ENCODE measurements at regions not wholly inside any gene's neighbourhood (a gene's known extent, or its start where the extent isn't known, plus 50 kb on each side); places are given as distances from the start of the nearest gene placed in this dataset.

DNA sequence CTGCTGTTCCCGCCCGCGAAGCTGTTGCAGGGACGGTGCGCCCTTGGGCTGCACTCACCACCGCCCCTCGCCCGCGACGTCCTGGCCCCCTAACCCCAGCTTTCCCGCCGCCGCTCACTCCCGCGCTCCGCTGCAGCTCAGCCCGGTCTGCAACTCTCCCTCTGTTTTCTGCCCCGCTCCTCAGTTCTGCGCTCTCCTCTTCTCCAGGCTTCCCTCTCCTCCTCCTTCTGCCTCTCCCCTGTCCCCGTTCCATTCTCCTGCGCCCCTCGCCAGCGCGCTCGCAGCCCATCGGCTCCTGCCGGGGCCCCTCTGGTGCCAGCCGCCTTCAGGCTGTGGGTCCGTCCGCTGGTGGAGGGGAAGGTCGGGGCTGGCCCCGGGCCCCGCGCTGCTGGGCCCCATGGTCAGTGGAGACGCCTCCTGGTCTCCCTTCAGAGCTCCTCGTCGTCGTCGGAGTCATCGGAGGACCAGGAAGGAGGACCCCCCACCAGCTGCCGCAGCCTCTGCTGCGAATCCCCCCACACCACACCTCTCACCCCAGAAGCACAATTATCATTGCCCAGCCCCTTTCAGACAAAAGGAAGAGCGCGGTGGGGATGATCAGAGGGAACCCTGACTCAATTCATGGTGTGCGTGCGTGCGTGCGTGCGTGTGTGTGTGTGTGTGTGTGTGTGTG is 223.2 kb upstream of the FOXF1 start:
- no peak for DNase-seq

DNA sequence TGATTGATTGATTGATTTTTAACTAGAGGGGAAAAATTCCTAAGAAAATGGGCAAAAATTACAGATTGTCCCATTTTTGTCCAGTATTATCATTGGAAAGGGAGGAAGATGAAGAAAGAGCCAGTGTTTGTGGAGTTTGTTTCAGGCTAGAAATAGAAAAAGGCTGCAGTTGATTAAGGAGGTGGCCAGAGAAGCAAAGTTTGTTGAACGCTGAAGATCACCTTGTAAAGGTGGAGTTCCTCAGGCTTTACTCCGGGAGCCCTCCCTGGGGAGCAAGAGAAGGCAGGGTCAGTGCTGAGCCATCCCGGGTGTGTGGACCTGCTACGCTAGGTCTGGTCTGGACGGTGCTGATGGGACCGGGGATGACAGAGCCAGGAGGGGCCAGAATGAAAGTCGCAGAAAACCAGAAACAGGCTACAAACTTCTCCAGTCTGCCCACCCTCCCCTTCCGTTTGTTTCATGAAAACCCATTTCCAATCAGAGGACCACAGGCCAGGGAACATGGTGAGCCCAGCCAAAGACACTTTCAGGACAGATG is 222.6 kb upstream of the FOXF1 start:
- no peak for DNase-seq

DNA sequence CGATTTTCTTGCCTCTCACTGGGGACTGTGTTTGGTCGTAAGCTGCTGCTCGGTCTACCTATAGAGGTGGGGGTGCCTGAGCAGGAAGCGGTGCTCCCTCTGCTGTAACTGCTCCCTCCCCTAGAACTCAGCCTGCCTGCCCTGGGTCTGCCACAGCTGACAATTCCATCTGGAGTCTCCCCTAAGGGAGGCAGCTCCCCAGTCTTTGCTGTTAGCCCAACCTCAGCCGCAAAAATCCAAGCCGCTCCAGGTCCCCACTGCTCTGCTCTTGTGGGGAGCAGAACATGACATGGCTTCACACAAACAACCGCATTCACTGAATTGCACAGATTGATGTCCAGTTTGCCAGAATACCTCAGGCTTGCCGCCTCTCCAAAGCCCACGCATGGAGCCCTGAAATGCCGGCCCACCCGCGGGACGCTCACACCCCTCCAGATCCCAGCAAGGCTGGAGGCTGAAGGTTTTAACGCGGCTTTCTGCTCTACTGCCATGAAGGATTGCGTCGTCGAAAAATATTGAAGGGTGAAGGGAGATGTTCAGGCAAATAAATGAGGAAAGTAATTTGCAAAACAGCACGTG is 221.5 kb upstream of the FOXF1 start:
- no peak for DNase-seq

DNA sequence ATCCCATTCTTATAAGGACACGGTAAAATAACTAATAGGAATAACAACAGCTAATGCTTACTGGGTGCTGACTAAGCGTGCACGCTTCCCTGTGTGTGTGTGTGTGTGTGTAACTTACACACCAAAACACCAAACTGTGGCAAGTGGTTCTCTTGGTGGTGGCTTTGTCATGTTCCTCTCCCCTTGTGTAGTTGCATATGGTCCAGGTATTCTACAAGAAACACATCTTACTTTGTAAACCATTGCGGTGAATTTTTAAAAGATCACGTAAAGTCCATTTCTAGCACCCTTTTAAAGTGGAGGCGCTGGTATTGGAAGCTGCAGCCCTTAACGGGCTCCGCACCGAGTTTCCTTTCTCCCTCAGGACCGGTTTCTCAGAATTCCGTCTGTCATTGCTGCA is 221.0 kb upstream of the FOXF1 start:
- DNase-seq, result no peak

DNA sequence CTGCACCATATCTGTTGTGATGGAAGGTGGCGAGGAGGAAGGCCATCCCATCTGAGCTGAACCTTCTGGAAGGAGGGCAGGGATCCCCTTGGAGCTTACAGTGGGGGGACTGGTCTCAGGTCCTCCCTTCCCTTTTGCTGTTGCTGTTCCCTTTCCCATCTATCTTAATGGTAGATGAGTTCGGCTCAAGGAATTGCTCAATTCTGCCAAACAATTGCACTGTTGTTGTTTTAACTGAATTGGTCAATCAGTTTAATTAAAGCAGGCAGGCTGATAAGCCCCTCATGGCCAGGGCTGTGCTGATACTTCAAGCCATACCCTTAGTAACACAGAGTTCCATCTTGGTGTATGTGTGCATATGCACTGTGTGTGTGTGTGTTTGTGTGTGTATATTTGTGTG is 220.4 kb upstream of the FOXF1 start:
- no peak for DNase-seq

DNA sequence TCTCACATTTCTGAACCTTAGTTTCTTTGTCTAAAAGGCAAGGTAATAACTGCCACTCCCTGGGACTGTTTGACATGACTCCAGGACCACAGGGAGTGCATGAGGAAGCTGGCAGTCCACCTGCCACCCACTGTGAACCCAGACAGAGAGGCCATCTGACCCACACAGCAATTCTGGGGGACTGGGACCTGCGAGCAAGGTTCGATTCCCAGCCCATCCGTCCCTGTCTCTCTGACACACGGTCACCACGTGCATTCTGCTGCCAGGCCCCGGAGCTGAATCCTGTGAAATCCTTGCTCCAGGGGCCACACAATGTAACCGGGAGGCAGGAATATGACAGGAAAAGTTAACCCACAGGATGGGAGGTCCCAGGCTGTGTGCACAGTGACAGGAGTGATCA is 218.8 kb upstream of the FOXF1 start:
- DNase-seq, result no peak

DNA sequence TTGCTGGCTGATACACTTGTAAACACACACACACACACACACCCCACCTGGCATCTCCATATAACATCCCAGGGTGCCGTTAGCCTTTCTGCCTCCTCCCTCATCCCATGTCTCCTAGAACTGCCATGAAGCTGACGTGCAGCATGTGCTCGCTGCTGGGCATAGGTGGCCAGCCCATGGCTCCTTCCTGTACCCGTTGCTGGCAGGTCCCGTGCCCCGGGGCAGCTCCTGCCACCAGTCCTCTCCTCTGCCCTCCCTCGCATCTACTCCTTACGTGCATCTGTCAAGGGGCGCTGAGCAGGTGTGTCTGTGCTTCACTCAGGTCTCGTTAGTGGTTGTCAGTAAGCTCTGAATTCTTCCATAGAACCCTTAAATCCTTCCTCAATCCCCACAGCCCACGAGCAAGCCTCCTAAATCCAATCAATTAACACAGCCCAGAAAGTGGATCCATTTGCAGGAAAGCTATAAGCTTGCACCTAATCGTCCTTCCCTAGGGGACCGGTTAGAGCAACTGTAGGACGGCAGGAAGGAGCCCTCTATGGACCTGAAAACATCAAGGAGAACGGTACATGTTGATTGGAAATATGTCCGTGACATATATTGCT is 218.1 kb upstream of the FOXF1 start:
- DNase-seq, result no peak

DNA sequence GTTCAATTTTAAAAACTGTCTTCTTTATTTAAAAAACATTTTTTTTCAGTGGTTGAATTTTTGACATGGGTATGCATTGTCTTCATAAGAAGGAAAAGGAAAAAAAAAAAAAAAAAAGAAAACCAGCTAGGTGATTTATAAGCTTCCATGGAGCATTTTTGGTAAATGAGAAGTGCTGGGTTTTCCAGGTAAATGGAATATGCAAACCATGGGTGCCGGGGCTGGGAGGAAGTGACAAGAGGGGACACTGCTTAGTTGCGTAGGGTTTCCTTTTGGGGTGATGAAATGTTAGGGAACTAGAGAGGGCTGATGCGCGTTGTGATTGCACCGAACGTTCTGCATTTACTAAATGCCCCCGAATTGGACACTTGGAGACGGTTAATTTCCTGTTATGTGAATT is 217.4 kb upstream of the FOXF1 start:
- DNase-seq, result no peak

DNA sequence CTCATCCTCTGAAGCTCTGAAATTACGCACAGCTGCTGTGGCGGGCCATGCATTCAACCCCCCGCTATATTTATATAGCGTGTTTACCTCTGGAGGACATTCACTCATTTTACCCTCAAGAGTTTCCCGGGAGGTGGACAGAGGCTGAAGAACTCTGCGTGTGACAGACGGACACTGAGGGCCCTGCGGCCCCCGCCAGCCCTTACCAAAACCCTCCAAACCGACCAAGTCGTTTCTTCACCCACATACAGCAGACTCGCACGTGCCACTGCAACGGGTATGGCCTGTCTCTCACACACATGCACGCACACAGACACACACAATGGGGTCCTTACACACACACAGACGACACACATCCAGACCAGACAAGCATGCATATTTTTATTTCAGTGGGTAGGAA is 216.4 kb upstream of the FOXF1 start:
- DNase-seq, result no peak

DNA sequence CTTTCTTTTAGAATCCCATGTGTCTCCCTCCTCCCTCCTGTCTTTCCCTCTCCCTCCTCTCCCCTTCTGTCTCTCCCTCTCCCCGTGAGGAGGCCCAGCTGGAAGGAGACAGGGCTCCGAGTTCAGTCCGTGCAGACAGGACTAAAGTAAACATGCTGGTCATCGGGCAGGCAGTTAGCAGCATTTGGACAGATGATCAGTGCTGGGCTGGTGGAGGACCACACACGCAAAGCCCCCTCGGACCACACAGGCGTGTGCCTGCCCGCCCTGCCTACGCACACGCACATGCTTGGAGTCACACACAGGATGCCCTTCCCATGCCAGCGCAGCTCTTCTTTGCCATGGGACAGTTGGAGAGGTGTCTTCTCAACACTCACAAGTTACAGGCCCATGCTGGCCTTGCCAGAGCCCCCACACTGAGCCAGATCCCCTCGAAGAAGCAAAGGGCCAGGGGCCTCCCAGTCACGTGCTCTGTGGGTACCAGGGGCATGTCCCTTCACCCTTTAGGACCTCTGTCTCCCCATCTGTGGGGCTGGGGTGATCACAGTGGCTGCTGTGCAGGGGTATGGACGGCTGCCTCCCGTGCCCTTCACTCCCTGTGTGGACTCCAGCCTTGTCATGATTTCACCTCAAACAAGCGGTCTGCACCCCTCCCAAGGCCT is 215.7 kb upstream of the FOXF1 start:
- DNase-seq, result no peak

DNA sequence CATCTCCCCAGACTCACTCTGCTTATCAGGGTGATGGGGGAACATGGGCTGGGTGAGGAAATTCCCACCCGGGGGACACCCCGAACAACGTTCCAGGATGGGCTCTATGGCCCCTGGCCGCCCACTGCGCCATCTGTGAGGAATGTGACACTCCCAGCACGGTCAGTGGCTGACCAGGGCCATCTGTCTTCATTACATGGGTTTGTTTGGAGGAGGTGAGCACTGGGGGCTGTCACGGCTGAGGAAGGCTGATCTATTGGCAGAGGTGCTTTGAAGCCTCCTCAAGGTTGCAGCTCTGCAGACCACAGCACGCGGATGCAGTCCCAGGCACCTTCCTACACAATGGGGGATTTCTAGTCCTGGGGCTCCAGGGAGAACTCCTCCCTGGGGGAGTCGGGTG is 214.1 kb upstream of the FOXF1 start:
- DNase-seq, result no peak

DNA sequence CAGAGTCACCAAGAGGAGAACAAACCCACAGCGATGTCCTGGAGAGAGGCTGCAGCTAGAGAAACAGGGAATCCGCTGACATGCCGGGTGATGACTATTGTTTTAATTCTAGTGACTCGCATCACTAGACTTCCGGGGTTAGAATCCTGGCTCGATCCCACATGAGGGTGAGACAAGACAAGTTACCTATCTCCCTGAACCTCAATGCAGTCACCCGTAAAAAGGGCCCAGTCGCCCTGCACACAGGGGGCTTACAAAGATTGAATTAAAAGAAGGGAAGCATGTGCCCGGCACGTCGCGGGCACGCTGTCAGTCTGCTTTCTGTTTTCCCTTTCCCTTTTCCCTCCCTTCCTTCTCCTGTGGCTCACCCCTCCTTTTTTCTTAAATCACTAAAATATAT is 212.9 kb upstream of the FOXF1 start:
- no peak for DNase-seq

DNA sequence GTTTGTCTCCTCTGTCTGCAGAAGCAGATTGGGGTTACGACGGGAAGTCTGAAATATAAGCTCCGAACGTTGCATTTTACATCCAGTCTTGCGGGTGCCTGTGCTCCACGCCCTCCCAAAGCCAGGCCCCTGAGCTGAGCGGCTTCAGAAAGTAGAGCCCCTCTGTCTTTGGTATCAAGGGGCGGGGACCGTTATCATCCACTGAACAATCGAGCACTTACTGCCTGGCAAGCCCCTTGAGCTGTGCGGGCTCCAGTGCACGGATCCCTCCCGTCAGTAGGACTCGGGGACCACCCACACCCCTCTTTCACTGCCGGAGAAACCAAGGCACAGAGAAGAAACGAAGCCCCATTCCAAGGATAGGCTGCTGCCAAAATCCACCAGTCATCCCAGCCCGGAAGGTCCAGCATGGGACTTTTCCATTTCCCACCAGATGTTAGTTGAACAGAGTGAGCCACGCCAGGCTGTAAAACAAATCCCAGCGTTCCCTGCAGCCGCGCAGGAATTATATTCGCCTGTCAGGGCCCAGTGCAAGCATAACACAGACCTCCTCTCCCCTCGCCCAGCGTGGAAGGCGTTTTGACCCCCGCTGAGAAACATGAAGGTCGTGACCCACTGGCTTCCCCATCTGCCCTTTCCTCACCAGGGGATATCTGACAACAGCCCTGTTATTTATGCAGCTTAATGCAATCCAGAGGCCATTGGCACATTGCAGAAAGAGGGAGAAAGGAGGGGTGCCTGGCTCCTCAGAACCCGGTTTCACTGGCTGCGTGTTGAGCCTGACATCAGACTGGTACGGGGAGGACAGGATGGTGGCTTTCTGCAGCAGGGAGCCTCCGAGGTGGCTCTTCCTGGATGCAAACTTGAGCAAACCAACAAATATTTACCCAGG is 212.2 kb upstream of the FOXF1 start:
- no peak for DNase-seq

DNA sequence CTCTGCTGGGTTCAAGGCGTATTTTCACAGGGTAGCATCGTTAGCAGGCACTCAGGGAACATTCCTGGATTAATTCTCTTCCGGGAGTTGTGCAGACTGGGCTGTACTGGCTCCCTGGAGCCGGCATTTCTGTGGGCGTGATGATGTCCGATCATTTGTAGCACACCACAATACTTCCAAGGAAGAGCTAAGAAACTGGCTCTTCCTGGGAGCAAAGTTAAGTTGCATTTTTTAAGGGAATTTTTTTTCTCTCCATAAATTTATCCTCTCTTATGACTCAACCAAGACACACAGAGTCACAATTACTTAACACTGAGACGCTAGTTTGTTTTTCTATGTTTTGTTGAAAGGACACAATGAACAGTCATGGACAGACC is 211.6 kb upstream of the FOXF1 start:
- no peak for DNase-seq

DNA sequence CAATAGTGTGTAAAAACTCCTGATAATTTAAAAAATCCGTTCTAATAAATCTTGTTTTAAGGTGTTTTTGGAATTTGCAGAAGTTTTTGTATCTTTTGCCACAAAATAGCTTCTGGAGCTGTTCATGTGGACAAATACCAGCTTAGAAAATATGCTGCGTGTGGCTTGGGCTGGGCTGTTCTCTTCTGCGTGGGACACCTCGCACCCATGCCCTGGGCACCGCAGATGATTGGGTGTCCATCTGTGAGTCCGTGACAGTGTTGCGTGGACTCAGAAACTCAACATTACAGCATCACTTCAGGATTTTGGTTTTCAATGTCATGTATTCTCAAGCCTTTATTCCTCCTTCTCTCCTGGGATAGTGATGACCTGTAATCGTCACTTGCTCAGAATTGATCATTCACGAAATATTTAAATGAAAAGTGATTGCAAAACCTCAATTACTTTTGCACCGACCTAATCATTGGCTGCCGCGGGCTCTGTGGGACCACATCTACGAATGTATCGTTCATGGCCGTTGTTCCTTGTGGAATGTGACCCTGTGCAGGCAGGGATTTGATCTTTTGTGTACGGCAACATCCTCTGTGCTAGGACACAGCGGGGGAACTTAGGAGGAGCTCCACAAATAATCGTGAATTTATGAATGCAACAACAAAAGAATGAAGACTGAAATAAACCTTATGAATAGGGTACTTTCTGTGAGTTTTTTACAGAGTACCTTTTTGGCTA is 210.3 kb upstream of the FOXF1 start:
- no peak for DNase-seq

DNA sequence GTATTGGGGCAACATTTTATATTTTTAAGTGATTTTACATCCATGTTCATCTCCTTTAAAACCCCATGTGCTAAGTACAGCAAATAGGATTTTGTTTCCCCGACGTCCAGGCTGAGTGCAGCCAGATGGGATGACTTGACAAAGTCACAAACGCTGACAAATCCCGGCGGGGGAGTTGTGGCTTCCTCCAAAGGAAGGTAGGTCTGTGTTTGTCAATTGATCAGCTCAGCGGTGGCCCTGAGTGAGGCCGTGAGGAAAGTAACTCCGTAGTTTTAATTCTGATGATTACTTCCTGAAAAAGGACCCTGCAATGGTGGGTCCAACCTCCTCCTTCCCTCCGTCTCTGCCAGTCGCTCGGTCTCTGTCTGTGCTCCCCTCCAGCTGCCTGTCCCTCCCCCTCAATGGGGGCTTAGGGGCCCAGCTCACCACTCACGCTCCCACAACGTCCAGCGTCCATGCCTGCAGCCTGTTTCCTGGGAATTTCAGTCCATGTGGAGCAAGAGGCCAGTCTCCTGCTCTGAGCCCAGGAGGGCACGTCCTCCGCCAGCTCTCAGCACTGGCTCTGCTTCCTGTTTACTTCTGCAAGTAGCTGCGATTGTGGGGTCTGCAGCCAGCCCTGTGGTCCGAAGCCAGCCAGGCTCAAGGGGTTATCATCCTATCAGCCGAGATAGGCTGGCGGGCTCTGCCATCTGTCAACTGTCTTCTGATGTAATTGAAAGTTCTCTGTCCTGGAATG is 209.4 kb upstream of the FOXF1 start:
- DNase-seq, result no peak

DNA sequence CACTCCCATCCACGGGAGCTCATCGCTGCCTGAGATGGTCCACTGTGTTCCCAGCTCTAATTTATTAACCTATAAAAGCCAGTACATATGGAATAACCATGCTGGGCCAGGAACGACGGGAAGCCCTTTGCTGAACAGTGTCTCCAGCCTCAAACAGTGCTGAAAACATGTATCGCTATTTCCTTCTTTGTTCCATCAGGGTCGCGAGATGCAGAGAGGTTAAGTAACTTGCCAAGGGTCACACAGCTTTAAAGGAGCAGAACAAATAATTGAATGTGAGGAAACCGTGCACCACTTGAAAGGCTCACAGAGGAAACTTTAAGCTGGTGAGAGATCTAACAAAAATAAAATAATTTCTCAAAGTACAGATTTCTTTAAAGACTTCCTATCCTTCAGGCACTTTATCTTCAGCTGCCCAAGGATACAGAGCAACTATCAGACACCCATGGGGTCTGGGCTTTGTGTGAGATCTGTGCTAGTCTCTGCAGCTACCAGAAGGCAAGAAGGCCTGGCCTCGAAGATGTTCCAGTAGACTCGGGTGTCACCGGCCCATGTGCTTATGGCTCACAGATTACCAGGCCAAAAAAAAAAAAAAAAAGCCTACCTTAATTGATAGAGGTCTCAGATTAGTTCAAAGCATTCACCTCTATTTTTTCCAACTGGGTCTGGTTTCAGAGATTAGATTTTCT is 207.8 kb upstream of the FOXF1 start:
- DNase-seq, result no peak

DNA sequence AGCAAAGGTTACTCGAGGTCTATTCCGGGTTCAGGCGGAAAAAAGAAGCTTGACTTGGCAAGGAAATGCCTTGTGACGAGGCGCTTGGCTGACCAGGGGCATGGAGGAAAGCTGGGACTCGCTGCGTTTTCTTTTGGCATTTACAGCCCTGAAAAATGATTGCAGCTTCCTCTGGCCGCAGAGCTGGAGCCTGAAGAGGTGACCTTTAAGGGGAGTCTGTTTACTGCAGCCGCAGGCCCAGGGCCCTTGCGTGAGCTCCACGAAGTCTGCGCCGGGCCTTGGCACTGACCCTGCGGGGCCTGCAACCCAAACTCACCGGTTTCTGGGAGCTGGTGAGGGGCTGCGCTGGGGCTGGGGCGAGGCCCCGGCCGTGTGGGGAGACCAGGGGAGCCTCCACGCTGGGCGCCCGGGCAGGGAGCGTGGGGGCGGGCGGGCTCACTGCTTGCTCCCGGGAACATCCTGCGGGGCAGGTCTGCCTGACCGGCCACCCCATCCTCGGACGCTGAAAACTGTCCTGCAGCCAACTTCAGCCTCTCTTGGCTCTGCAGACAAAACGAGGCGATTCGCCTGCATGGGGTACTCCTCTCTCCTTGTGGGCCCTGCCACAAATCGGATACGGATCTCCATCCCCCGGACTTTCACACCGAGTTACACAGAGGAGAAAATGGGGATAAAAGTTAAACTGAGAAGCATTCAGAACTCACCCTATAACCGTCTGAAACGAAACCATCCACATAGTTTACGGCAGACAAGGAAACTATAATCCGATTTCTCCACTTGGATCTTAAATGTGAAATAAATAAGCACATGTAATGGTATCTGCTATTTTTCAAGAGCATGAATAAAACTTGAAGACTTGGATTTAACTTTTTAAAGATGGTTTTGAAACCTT is 206.3 kb upstream of the FOXF1 start:
- DNase-seq, result no peak

DNA sequence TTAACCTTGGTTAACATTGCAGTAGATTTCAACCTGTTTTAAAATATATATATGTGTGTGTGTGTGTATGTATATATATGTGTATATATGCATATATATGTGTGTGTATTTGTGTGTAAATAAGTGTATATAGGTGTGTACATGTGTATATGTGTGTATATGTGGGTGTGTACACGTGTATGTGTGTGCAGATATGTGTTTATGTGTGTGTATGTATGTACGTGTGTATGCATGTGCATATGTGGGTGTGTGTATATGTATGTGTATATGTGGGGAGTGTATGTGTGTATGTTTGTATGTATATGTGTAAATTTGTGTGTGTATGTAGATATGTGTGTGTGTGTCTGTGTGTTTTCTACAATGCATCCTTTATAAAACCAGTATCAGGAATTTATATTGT is 205.5 kb upstream of the FOXF1 start:
- DNase-seq, result no peak

DNA sequence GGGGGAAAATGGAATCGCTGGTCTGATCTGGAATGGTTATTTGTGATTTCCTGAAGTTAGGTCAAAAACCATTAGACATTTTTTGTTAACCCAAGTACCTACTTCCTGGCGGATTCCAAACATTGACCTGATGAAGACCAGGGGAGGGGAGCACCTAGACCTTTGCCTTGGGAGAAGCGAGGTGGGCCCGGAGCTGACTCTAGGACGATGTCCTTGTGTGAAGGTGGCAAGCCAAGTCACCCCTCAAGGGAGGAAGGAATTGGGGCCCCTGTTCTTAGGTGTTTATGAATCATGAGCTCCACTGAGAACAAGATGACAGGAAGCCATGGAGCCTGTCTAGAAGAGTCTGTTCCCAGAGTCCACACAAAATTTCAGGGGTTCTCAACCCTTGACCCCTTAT is 204.9 kb upstream of the FOXF1 start:
- DNase-seq, result no peak
